GM10266 (cell line): ENCODE measurements at regions not wholly inside any gene's neighbourhood (a gene's known extent, or its start where the extent isn't known, plus 50 kb on each side); places are given as distances from the start of the nearest gene placed in this dataset.

ENCODE experiments used
- DNase-seq: peaks from one replicate; pipeline ENCODE4 v3.0.0; 2012; ENCODE audit errors: extremely low spot score
- TF ChIP-seq, protein P1 (sequence below): IDR thresholded peaks from 2 replicates; pipeline ENCODE4 v1.5.1; 2012; ENCODE audit warnings: mild to moderate bottlenecking, low read depth; ENCODE audit not compliant: control insufficient read depth, insufficient read depth; ENCODE audit errors: missing control alignments

DNA sequence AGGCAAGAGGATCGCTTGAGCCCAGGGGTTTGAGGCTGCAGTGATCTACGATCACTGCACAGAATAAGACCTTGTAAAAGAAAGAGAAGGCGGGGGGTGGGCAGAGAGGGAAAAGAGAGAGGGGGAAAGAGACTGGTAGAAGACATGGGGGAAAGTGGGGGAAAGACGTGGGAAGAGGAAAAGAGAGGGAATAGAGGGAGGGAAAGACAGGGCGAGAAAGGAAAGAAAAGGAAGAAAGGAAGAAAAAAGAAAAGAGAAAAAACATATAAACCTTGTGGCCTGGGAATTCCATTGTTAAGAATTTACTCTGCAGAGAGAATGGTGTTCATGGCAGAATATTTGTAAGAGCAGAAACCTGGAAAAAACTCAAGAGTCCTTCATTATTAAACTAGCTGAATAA, 120.4 kb downstream of the RMI2 start:
- TF ChIP-seq, protein P1, sequence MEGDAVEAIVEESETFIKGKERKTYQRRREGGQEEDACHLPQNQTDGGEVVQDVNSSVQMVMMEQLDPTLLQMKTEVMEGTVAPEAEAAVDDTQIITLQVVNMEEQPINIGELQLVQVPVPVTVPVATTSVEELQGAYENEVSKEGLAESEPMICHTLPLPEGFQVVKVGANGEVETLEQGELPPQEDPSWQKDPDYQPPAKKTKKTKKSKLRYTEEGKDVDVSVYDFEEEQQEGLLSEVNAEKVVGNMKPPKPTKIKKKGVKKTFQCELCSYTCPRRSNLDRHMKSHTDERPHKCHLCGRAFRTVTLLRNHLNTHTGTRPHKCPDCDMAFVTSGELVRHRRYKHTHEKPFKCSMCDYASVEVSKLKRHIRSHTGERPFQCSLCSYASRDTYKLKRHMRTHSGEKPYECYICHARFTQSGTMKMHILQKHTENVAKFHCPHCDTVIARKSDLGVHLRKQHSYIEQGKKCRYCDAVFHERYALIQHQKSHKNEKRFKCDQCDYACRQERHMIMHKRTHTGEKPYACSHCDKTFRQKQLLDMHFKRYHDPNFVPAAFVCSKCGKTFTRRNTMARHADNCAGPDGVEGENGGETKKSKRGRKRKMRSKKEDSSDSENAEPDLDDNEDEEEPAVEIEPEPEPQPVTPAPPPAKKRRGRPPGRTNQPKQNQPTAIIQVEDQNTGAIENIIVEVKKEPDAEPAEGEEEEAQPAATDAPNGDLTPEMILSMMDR: no peak
- no peak for DNase-seq

DNA sequence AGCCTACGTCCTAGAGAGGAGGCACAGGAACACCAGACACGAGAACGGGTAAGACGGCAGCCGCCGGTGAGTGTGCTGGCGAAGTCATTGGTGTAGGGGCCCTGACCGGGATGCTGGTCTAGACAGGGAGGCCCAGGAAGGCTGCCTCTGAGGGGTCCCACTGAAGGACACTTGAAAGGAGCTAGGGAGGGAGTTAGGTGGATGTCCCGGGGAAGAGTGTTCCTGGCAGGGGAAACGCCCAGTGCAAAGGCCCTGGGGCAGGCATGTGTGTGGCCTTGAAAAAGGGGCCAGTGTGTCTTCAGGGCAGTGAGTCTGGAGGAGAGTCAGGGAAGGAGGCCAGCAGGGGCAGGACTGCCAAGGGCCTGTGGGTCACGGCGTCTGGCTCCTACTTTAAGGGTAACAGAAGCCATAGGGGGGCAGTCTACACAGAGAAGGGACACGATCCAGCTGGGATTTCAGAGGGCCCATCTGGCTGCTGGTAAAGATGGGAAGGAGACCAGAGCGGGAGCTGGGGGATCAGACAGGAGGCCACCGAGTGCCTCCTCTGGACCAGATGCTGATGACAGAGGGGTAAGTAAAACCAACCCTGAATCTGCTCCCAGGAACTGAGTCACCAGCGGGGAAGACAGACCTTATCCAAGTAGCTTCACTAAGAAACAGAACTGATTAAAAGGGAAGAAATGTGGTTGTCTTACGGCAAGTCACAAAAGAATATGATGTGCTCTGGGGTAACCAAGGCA, 115.9 kb downstream of the LITAF start:
- TF ChIP-seq, protein P1: no peak

DNA sequence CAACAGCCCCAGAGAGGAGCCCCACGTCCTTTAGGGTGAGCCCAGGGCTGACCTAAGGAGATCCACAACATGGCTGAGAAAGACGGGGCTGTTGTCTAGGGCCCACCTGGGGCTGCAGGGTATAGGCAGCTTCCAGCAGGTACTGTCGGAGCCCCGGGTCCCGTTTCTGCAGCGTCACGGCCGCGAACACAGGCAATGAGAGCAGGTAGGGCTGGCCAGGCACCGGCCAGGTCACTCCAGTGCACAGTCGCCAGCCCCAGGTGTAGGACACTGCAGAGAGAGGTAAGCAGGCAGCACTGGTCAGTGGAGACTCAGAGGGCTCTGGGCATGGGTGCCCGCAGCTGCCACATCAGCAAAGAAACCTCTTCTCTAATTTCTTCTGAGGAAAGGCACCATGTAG, 115.2 kb downstream of the LITAF start:
- DNase-seq: no peak
- TF ChIP-seq, protein P1: no peak

More for the DNA sequence above, 115.9 kb downstream of the LITAF start:
- no peak for DNase-seq

DNA sequence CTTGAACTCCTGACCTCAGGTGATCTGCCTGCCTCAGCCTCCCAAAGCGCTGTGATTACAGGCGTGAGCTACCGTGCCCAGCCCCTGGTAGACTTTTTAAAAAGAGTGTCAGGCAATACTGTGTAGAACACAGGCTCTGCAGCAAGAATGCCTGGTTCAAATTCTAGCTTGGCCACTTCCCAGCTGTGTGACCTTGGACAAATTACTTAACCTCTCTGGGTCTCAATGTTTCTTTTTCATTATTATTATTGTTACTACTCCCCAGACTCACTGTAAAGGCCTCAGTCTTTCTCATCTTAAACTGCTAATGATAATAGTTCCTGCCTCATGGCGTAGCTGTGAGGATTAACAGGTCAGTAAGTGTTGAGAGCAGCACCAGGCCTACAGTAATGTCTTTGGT, 114.3 kb downstream of the LITAF start:
- no peak for DNase-seq
- TF ChIP-seq, protein P1: no peak

DNA sequence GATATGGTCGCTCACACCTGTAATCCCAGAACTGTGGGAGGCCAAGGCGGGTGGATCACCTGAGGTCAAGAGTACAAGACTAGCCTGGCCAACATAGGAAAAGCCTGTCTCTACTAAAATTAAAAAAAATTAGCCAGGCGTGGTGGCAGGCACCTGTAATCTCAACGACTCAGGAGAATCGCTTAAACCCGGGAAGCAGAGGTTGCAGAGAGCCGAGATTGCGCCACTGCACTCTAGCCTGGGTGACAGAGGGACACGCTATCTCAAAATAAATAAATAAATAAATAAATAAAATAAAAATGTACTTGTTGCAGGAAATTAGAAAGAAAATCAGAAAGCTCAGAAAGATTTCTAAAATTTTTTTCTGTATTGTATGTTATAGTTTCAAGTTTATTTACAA, 113.9 kb downstream of the LITAF start:
- no peak for DNase-seq
- TF ChIP-seq, protein P1: no peak

DNA sequence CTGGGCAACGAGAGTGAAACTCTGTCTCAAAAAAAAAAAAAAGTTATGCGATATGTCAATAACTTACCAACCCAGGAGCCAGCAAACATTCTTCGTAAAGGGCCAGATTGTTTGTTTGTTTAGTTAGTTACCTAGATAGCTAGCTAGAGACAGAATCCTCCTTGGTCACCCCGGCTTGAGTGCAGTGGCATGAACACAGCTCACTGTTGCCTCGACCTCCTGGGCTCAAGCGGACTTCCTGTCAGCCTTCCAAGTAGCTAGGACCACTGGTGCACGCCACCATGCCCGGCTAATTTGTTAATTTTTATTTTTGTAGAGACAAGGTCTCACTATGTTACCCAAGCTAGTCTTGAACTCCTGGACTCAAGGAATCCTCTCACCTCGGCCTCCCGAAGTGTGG, 113.0 kb downstream of the LITAF start:
- no peak for DNase-seq
- TF ChIP-seq, protein P1: no peak

DNA sequence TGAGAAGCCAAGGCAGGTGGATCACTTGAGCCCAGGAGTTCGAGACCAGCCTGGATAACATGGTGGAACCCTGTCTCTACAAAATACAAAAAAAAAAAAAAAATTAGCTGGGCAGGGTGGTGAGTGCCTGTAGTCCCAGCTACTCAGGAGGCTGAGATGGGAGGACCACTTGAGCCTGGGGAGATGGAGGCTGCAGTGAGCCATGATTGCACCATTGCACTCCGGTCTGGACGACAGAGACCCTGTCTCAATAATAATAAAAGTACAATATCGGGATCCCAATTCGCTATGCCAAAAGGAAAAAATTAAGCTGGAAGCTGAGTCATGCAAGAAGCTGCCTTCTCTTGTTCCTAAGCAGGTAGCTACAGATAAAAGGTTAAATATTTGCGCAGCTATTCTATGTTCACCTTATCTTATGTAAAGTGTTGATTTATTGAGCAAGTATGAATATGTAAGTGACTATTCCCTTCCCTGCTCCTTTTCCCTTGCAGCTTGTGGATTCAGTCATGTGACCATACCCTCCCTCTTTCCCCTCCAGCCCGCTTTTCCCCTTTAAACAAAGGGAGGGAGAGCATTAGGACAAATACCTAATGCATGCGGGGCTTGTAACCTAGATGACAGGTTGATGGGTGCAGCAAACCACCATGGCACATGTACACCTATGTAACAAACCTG, 112.0 kb downstream of the LITAF start:
- TF ChIP-seq, protein P1: no peak

More for the DNA sequence above, 112.0 kb downstream of the LITAF start:
- no peak for DNase-seq
